ENCODE measurements at regions not wholly inside any gene's neighbourhood (a gene's known extent, or its start where the extent isn't known, plus 50 kb on each side); places are given as distances from the start of the nearest gene placed in this dataset.

DNA sequence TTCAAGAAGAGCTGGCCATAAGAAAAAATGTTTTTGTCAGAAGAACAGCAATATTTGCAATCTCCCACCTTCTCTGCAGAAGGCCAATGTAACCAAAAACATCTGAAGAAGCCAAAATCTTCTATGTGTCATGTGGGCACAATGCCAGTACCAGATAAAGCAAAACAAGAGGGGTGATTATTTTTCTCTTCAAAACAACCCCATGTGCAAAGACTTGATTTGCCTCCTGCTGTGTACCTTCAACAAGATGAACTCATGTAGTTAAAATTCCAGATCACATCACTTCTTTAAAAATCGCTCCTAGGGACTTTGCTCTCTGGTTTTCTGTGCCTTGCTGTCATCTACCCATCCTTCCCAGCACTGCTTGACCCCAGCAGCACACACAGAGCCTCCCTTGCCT lies 134.0 kb upstream of the MAP3K1 start:
- TF ChIP-seq POLR2A (IDR thresholded peaks at IDR 0.05; ENCODE audit: low read depth, low read length): no peak
- no peak for TF ChIP-seq TAF1 (IDR thresholded peaks at IDR 0.05; ENCODE audit: borderline replicate concordance, low read depth, low read length)
